Colonic mucosa (tissue), 4 donors: ENCODE measurements at regions not wholly inside any gene's neighbourhood (a gene's known extent, or its start where the extent isn't known, plus 50 kb on each side); places are given as distances from the start of the nearest gene placed in this dataset.

Experiments
- DNase-seq: peaks from one replicate; pipeline ENCODE4 v3.0.0-alpha.2; 2020
- H3K27ac ChIP-seq: fragments of 200-600 bp; one replicate; pipeline ENCODE4 v1.8.0; 2021
- H3K27me3 ChIP-seq: fragments of 200-600 bp; one replicate; pipeline ENCODE4 v1.8.0; 2021
- H3K36me3 ChIP-seq: fragments of 200-600 bp; one replicate; pipeline ENCODE4 v1.8.0; 2021
- H3K4me1 ChIP-seq: fragments of 200-600 bp; one replicate; pipeline ENCODE4 v1.8.0; 2021; ENCODE audit warnings: mild to moderate bottlenecking
- H3K4me3 ChIP-seq: fragments of 200-600 bp; one replicate; pipeline ENCODE4 v1.8.0; 2021
- H3K9ac ChIP-seq, 2 donors: one replicate each; pipeline ENCODE4 v1.7.0; 2013; ENCODE audit warnings: control low read depth in 2 of 2, low read depth in 2 of 2, low read length in 2 of 2
- H3K9me3 ChIP-seq: fragments of 200-600 bp; one replicate; pipeline ENCODE4 v1.8.0; 2021
- intact Hi-C: fragments of 100-400 bp; cut with DNase I; formaldehyde crosslinking; loops from one replicate; pipeline ENCODE4 v1.14.1; 2022
- TF ChIP-seq, protein P1 (sequence below): fragments of 200-600 bp; IDR thresholded peaks from one replicate; pipeline ENCODE4 v1.8.0; 2022; ENCODE audit warnings: antibody characterized with exemption, mild to moderate bottlenecking
- donor health status: healthy.
- donor health status: DM: no; HTN: no; CAD: no.
- donor health status: DM: no; HTN: no; CAD: no.

DNA sequence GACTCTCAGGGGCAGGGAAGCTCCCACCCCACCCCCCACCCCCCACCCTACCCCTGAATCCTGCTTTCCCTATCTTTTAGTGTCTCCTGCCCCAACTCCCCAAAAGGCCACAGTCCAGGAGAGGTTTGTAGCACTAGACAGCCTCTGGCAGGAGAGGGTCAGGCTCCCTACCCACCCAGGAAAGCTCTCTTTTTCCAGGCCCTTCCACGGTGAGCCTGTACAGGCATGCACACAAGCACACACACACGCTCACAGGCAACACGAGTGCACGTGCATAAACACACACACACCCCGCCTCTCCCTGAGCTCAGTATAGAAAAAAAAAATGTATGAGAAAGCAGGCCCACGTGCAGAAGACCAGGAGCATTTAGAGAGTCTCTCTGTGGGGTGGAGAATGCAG is 414.0 kb downstream of the MN1 start:
- no peaks in the 10 kb centered on the region for H3K36me3 ChIP-seq
- no peaks in the 10 kb centered on the region for H3K4me1 ChIP-seq
- TF ChIP-seq, protein P1, sequence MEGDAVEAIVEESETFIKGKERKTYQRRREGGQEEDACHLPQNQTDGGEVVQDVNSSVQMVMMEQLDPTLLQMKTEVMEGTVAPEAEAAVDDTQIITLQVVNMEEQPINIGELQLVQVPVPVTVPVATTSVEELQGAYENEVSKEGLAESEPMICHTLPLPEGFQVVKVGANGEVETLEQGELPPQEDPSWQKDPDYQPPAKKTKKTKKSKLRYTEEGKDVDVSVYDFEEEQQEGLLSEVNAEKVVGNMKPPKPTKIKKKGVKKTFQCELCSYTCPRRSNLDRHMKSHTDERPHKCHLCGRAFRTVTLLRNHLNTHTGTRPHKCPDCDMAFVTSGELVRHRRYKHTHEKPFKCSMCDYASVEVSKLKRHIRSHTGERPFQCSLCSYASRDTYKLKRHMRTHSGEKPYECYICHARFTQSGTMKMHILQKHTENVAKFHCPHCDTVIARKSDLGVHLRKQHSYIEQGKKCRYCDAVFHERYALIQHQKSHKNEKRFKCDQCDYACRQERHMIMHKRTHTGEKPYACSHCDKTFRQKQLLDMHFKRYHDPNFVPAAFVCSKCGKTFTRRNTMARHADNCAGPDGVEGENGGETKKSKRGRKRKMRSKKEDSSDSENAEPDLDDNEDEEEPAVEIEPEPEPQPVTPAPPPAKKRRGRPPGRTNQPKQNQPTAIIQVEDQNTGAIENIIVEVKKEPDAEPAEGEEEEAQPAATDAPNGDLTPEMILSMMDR = no peak
- H3K27me3 ChIP-seq = no peaks in the 10 kb centered on the region
- intact Hi-C loops = no loop called here
- DNase-seq = no peak
- H3K9ac ChIP-seq = no peak overlapping the region
- no peak overlapping the region for H3K27ac ChIP-seq
- H3K4me3 ChIP-seq = no peak overlapping the region
- no peaks in the 10 kb centered on the region for H3K9me3 ChIP-seq

DNA sequence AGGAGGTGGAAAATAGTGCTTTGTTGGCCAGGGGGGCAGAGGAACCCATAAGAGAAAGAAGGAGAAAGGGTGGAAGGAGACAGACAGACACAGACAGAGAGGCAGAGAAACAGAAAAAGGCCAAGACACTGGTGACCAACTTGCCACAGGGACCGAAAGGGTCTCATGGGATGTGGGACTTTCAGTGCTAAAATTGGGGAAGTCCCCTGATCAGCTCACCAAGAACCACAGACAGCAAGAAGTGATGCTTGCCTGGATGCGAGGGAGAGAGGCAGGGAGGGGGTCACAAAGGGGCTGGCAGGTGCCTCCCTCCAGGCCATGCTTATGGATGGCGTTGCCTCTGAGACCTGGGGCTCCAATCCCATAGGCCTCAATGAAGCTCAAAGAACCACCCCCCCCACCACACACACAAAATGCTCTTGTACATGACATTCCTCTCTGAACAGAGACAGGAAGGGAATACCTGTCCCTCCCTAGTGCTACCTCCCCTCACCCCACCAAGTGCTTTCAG is 413.4 kb downstream of the MN1 start:
- H3K9ac ChIP-seq = no peak overlapping the region
- H3K4me1 ChIP-seq = no peaks in the 10 kb centered on the region
- H3K27ac ChIP-seq = no peak overlapping the region
- H3K9me3 ChIP-seq = no peaks in the 10 kb centered on the region
- H3K27me3 ChIP-seq = no peaks in the 10 kb centered on the region
- intact Hi-C loops = no loop called here
- TF ChIP-seq, protein P1 = no peak
- no peak for DNase-seq
- no peaks in the 10 kb centered on the region for H3K36me3 ChIP-seq
- H3K4me3 ChIP-seq = no peak overlapping the region

DNA sequence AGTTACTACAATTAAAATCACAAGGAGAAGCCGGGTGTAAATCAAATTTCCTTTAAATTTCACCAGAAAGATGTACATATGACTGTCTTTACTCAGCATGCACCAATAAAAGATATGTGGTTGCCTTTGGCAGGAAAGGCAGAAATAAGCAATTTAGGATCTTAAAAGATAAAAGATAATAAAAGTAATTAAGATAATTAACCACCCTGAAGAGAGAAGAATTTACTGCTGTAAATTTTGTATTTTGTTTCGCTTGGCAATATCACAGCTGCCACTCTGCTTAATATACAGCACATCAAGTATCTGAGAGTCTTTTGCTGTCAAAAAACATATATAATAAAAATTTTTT is 411.9 kb downstream of the MN1 start:
- no peak overlapping the region for H3K27ac ChIP-seq
- H3K4me1 ChIP-seq = no peaks in the 10 kb centered on the region
- no peak for DNase-seq
- TF ChIP-seq, protein P1 = no peak
- H3K4me3 ChIP-seq = no peak overlapping the region
- intact Hi-C loops = no loop called here
- H3K27me3 ChIP-seq = no peaks in the 10 kb centered on the region
- H3K9ac ChIP-seq = no peak overlapping the region
- no peaks in the 10 kb centered on the region for H3K36me3 ChIP-seq
- H3K9me3 ChIP-seq = no peaks in the 10 kb centered on the region

DNA sequence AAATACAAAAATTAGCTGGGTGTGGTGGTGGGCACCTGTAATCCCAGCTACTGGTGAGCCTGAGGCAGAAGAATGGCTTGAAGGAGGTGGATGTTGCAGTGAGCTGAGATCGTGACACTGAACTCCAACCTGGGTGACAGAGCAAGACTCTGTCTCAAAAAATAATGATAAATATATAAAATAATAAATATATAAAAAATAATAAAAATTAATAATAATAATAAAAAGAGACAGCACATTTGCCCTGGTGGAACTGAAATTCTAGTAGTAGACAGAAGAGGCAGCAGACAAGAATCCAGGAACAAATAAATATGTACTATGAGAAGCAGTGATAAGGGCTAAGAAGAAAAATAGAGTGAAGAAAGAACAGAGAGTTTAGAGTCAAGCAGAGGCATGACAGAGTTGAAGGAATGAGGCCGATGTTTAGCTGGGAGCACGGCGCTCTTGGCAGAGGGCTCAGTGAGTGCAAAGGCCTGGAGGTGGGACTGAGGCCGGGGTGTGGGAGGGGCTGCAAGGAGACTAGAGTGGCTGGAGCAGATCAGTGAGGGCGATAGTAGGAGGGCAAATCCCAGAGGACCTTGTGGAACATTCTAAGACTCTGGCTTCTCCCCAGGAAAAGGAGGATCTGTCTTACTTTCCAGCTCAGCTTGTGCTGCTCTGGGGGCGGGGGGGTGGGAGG is 410.3 kb downstream of the MN1 start:
- Histone ChIP-seq H3K4me1 (no peaks in the 10 kb centered on the region), H3K27ac (no peak overlapping the region), H3K9me3 (no peaks in the 10 kb centered on the region), H3K9ac (no peak overlapping the region), H3K4me3 (no peak overlapping the region), H3K27me3 (no peaks in the 10 kb centered on the region), H3K36me3 (no peaks in the 10 kb centered on the region)
- no peak for DNase-seq
- TF ChIP-seq, protein P1 = no peak
- intact Hi-C loops = no loop called here

DNA sequence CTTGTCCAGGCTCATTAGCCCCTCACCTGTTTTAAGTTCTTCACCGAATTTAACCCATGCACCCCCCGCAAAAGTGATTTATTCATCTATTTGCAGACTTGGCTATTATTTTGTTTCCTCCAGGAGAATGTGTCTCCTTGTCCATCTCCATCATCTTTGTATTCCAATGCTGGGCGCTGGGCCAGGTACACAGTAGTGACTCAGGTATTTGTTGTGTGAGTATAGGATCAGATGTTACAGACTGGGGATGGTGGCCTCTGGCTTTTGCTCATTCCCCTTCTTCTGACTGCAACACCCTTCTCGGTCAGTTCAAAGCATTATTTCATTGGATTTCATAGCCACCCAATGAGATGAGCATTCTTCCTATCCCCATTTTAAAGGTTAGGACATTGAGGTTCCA is 408.2 kb downstream of the MN1 start:
- H3K27ac ChIP-seq = no peak overlapping the region
- no peak for DNase-seq
- H3K9me3 ChIP-seq = no peaks in the 10 kb centered on the region
- no peaks in the 10 kb centered on the region for H3K36me3 ChIP-seq
- no peaks in the 10 kb centered on the region for H3K4me1 ChIP-seq
- H3K9ac ChIP-seq = no peak overlapping the region
- H3K4me3 ChIP-seq = no peak overlapping the region
- intact Hi-C loops = no loop called here
- TF ChIP-seq, protein P1 = no peak
- no peaks in the 10 kb centered on the region for H3K27me3 ChIP-seq
